MM.1S (cell line): ENCODE measurements at regions not wholly inside any gene's neighbourhood (a gene's known extent, or its start where the extent isn't known, plus 50 kb on each side); places are given as distances from the start of the nearest gene placed in this dataset.

Source experiments
- DNase-seq: peaks from one replicate; pipeline ENCODE4 v3.0.0-alpha.2; 2015
- H2AFZ ChIP-seq: fragments of 300-600 bp; sonication (generic); 2 replicates; pipeline ENCODE4 v1.6.0; 2016; ENCODE audit warnings: antibody characterized with exemption, low read length
- H3F3A ChIP-seq: fragments of 300-600 bp; sonication (generic); 2 replicates; pipeline ENCODE4 v1.6.1; 2016; ENCODE audit warnings: mild to moderate bottlenecking, antibody characterized with exemption, low read length, moderate library complexity, mixed read lengths; ENCODE audit not compliant: insufficient read depth
- H3K27ac ChIP-seq: fragments of 300-600 bp; sonication (generic); 2 replicates; pipeline ENCODE4 v1.5.1; 2016; ENCODE audit warnings: mild to moderate bottlenecking, low read length
- H3K27me3 ChIP-seq: fragments of 300-600 bp; sonication (generic); replicated peaks from 2 replicates; pipeline ENCODE4 v1.6.0; 2016; ENCODE audit warnings: low read length; ENCODE audit not compliant: insufficient read depth
- H3K36me3 ChIP-seq: fragments of 300-600 bp; sonication (generic); replicated peaks from 2 replicates; pipeline ENCODE4 v1.6.1; 2016; ENCODE audit warnings: mild to moderate bottlenecking, low read length, mixed read lengths; ENCODE audit not compliant: insufficient read depth
- H3K4me1 ChIP-seq: fragments of 300-600 bp; sonication (generic); 2 replicates; pipeline ENCODE4 v1.6.1; 2016; ENCODE audit warnings: low read length, mixed read lengths
- H3K4me2 ChIP-seq: fragments of 300-600 bp; sonication (generic); 2 replicates; pipeline ENCODE4 v1.6.0; 2016; ENCODE audit warnings: low read depth, low read length
- H3K4me3 ChIP-seq: fragments of 300-600 bp; sonication (generic); 2 replicates; pipeline ENCODE4 v1.5.1; 2016; ENCODE audit warnings: low read length, mixed read lengths
- H3K79me2 ChIP-seq: fragments of 300-600 bp; sonication (generic); 2 replicates; pipeline ENCODE4 v1.6.1; 2016; ENCODE audit warnings: mixed run types, low read length, mixed read lengths
- H3K9ac ChIP-seq: fragments of 300-600 bp; sonication (generic); 2 replicates; pipeline ENCODE4 v1.6.1; 2016; ENCODE audit warnings: low read length, mixed read lengths
- H3K9me2 ChIP-seq: fragments of 300-600 bp; sonication (generic); replicated peaks from 2 replicates; pipeline ENCODE4 v1.6.1; 2016; ENCODE audit warnings: mild to moderate bottlenecking, low read length, mixed read lengths; ENCODE audit not compliant: insufficient read depth
- H3K9me3 ChIP-seq: fragments of 300-600 bp; sonication (generic); replicated peaks from 2 replicates; pipeline ENCODE4 v1.6.1; 2016; ENCODE audit warnings: mild to moderate bottlenecking, low read length, mixed read lengths; ENCODE audit not compliant: insufficient read depth
- H4K20me1 ChIP-seq: fragments of 300-600 bp; sonication (generic); 2 replicates; pipeline ENCODE4 v1.6.1; 2016; ENCODE audit warnings: mild to moderate bottlenecking, low read length, moderate library complexity, mixed read lengths; ENCODE audit not compliant: insufficient read depth
- EZH2 ChIP-seq: fragments of 300-600 bp; sonication (generic); optimal IDR thresholded peaks from 2 replicates; pipeline ENCODE3; 2017; ENCODE audit warnings: low read depth, mild to moderate bottlenecking, antibody characterized with exemption, low read length, mixed read lengths
- EZH2phosphoT487 ChIP-seq: fragments of 300-600 bp; sonication (generic); IDR thresholded peaks from 2 replicates; pipeline ENCODE4 v1.6.1; 2018; ENCODE audit warnings: antibody characterized with exemption, low read length
- TF ChIP-seq, protein P1 (sequence below): fragments of 300-600 bp; sonication (generic); IDR thresholded peaks from 2 replicates; pipeline ENCODE4 v1.5.1; 2016; ENCODE audit warnings: antibody characterized with exemption, low read length, mixed read lengths

DNA sequence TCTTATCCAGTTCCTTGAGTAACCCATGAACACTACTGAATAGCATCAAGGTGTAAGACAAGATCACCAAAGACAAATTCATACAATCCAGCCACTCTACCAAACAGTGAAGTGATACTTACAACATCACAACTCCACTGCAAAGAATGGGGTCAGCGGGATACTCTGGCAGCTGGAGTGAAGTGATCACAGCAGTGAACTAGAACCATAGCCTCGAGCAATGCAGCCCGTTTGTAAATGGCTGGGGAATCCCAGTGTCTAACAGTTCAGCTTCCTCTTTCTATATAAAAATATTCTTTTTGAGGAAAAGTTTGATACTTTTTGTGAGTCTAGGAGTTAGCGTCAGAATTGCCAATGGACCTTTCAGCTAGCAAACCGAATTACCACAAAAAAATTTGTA is 515.2 kb downstream of the ZNF608 start:
- TF ChIP-seq, protein P1, sequence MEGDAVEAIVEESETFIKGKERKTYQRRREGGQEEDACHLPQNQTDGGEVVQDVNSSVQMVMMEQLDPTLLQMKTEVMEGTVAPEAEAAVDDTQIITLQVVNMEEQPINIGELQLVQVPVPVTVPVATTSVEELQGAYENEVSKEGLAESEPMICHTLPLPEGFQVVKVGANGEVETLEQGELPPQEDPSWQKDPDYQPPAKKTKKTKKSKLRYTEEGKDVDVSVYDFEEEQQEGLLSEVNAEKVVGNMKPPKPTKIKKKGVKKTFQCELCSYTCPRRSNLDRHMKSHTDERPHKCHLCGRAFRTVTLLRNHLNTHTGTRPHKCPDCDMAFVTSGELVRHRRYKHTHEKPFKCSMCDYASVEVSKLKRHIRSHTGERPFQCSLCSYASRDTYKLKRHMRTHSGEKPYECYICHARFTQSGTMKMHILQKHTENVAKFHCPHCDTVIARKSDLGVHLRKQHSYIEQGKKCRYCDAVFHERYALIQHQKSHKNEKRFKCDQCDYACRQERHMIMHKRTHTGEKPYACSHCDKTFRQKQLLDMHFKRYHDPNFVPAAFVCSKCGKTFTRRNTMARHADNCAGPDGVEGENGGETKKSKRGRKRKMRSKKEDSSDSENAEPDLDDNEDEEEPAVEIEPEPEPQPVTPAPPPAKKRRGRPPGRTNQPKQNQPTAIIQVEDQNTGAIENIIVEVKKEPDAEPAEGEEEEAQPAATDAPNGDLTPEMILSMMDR: no peak
- DNase-seq: no peak
- H3K9me3 ChIP-seq: no peaks in the 10 kb centered on the region
- H3K4me1 ChIP-seq: no peaks in the 10 kb centered on the region
- no peak overlapping the region for H3K4me2 ChIP-seq
- H3K4me3 ChIP-seq: no peak overlapping the region
- no peaks in the 10 kb centered on the region for H3K79me2 ChIP-seq
- H3K27me3 ChIP-seq: no peaks in the 10 kb centered on the region
- H3K27ac ChIP-seq: no peak overlapping the region
- no peaks in the 10 kb centered on the region for H3K36me3 ChIP-seq
- no peaks in the 10 kb centered on the region for H3K9me2 ChIP-seq
- no peak overlapping the region for H3K9ac ChIP-seq
- H4K20me1 ChIP-seq: no peaks in the 10 kb centered on the region
- no peaks in the 10 kb centered on the region for H3F3A ChIP-seq
- H2AFZ ChIP-seq: no peak overlapping the region

DNA sequence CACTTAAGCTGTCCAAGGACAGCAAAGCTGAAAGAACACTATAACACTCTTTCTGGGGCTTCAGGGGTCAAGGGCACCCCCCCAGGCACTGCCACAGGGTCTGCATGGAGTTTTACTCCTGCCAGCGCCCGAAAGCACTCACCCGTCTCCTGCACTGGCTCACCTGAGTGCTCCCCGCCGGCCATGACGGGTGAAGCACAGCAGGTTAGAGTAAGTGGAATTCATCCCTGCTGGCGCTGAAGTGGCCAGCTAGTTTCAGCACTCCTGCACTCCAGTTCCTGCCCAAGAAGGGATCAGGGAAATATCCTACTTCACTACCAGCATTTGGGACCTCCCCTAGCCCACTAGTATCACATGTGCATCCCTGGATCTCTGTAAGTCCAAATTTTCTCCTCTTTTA is 516.0 kb downstream of the ZNF608 start:
- Histone ChIP-seq H3F3A (no peaks in the 10 kb centered on the region), H3K9ac (no peak overlapping the region), H2AFZ (no peak overlapping the region), H3K4me1 (no peaks in the 10 kb centered on the region), H3K9me2 (no peaks in the 10 kb centered on the region), H3K36me3 (no peaks in the 10 kb centered on the region), H4K20me1 (no peaks in the 10 kb centered on the region), H3K4me3 (no peak overlapping the region), H3K27ac (no peak overlapping the region), H3K79me2 (no peaks in the 10 kb centered on the region), H3K9me3 (no peaks in the 10 kb centered on the region), H3K27me3 (no peaks in the 10 kb centered on the region), H3K4me2 (no peak overlapping the region)
- TF ChIP-seq EZH2 (no peak), EZH2phosphoT487 (no peak)
- TF ChIP-seq, protein P1: no peak
- no peak for DNase-seq

GRCh38 chr5:124229352-124229751 is 517.1 kb downstream of the ZNF608 start:
- H3K9ac ChIP-seq: no peak overlapping the region
- H4K20me1 ChIP-seq: no peaks in the 10 kb centered on the region
- no peak overlapping the region for H3K4me3 ChIP-seq
- no peak overlapping the region for H3K4me2 ChIP-seq
- no peak overlapping the region for H2AFZ ChIP-seq
- H3K4me1 ChIP-seq: no peaks in the 10 kb centered on the region
- H3K27ac ChIP-seq: no peak overlapping the region
- no peaks in the 10 kb centered on the region for H3K9me2 ChIP-seq
- H3K36me3 ChIP-seq: no peaks in the 10 kb centered on the region
- H3K27me3 ChIP-seq: no peaks in the 10 kb centered on the region
- H3F3A ChIP-seq: no peaks in the 10 kb centered on the region
- H3K79me2 ChIP-seq: no peaks in the 10 kb centered on the region
- no peaks in the 10 kb centered on the region for H3K9me3 ChIP-seq
- DNase-seq: no peak
- TF ChIP-seq, protein P1: no peak
- no peak for TF ChIP-seq EZH2phosphoT487
- TF ChIP-seq EZH2: no peak

- no peaks in the 10 kb centered on the region for H3K79me2 ChIP-seq
- no peaks in the 10 kb centered on the region for H3K27me3 ChIP-seq
- H3K4me3 ChIP-seq: no peak overlapping the region
- no peak overlapping the region for H3K27ac ChIP-seq
- no peaks in the 10 kb centered on the region for H4K20me1 ChIP-seq
- DNase-seq: no peak
- no peak overlapping the region for H3K4me2 ChIP-seq
- no peak overlapping the region for H3K9ac ChIP-seq
- H3K36me3 ChIP-seq: no peaks in the 10 kb centered on the region
- no peaks in the 10 kb centered on the region for H3K9me2 ChIP-seq
- no peaks in the 10 kb centered on the region for H3K9me3 ChIP-seq
- no peaks in the 10 kb centered on the region for H3K4me1 ChIP-seq
- no peak for TF ChIP-seq EZH2phosphoT487
- TF ChIP-seq, protein P1: no peak
- TF ChIP-seq EZH2: no peak
- H3F3A ChIP-seq: no peaks in the 10 kb centered on the region
- no peak overlapping the region for H2AFZ ChIP-seq
These were observed 518.5 kb downstream of the ZNF608 start for GRCh38 chr5:124227914-124228313.
